ENCODE measurements at regions not wholly inside any gene's neighbourhood (a gene's known extent, or its start where the extent isn't known, plus 50 kb on each side); places are given as distances from the start of the nearest gene placed in this dataset.

DNA sequence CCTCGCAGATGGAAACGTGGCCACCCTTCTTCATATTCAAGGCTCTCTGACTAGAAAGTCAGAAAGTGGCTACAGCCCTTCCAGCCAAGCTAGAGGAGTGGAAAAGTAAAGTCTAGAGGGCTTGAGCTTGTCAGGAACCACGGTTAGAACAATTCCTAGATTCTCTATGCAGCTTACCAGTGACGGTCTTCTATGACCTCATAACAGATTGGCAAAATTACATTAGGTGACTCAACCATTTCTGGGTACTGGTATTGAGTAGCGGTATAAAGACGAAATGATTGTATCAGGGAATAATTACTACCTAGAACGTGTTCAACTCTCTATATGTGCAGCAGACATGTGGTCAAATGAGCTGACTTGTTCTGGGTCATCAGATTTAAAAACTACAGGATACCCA is 155.0 kb upstream of the RUNX1 start:
- Mint-ChIP-seq H3K27me3 (ENCODE audit: unreplicated experiment) (peaks cover 3% of the 10 kb centered on the region), H3K36me3 (ENCODE audit: unreplicated experiment) (no peaks in the 10 kb centered on the region), H3K9me3 (ENCODE audit: unreplicated experiment) (no peaks in the 10 kb centered on the region), H3K4me3 (ENCODE audit: unreplicated experiment) (no peak overlapping the region), H3K4me1 (ENCODE audit: low read depth, unreplicated experiment) (no peaks in the 10 kb centered on the region), H3K27ac (ENCODE audit: unreplicated experiment) (no peak overlapping the region)
- DNase-seq = no peak
- TF ChIP-seq, protein P1, sequence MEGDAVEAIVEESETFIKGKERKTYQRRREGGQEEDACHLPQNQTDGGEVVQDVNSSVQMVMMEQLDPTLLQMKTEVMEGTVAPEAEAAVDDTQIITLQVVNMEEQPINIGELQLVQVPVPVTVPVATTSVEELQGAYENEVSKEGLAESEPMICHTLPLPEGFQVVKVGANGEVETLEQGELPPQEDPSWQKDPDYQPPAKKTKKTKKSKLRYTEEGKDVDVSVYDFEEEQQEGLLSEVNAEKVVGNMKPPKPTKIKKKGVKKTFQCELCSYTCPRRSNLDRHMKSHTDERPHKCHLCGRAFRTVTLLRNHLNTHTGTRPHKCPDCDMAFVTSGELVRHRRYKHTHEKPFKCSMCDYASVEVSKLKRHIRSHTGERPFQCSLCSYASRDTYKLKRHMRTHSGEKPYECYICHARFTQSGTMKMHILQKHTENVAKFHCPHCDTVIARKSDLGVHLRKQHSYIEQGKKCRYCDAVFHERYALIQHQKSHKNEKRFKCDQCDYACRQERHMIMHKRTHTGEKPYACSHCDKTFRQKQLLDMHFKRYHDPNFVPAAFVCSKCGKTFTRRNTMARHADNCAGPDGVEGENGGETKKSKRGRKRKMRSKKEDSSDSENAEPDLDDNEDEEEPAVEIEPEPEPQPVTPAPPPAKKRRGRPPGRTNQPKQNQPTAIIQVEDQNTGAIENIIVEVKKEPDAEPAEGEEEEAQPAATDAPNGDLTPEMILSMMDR (IDR thresholded peaks at IDR 0.05; ENCODE audit: partially characterized antibody, unreplicated experiment) = no peak

DNA sequence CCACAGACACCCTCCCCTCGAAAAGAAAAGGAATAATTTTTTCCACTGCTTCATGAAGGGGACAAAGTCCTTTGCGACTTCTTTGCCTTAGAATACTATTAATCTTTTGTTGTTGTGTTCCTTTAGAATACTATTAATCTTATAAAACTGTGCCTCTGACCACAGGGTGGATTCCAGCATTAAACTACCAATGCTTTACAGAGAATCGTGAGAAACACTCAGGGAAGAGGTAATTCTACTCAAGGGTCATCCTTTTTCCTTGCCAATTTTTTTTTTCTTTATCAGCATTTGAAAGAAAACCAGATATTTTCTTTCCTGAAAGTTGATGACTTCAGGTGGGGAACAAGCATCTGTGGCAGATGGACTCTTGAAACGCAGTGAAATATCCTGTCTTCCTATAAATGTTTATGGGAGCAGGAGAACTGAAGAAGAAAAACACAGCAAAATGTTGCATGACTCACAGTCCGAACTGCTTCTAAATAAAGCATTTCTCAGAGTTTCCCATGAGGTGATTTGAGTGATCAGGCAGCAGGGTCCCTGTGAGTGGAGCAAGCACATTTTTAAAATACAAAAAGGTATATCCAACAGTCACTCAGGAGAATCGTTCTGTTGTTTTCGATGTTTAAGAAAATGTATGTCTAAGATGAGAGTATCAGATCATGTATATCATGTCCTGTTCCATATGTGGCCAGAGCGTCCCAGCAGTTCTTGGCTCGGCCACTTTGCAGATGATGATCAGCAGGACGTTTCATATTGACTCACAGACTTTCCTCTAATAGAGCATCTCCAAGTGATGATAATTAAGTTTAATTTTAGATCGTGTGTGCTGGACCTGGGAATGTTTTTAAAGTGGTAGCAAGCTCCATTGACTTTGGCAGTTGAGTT is 154.2 kb upstream of the RUNX1 start:
- no peaks in the 10 kb centered on the region for H3K4me1 Mint-ChIP-seq (ENCODE audit: low read depth, unreplicated experiment)
- TF ChIP-seq, protein P1 (IDR thresholded peaks at IDR 0.05; ENCODE audit: partially characterized antibody, unreplicated experiment) = no peak
- DNase-seq = no peak
- no peaks in the 10 kb centered on the region for H3K9me3 Mint-ChIP-seq (ENCODE audit: unreplicated experiment)
- H3K36me3 Mint-ChIP-seq (ENCODE audit: unreplicated experiment) = no peaks in the 10 kb centered on the region
- peaks cover 3% of the 10 kb centered on the region for H3K27me3 Mint-ChIP-seq (ENCODE audit: unreplicated experiment)
- H3K27ac Mint-ChIP-seq (ENCODE audit: unreplicated experiment) = no peak overlapping the region
- H3K4me3 Mint-ChIP-seq (ENCODE audit: unreplicated experiment) = no peak overlapping the region

DNA sequence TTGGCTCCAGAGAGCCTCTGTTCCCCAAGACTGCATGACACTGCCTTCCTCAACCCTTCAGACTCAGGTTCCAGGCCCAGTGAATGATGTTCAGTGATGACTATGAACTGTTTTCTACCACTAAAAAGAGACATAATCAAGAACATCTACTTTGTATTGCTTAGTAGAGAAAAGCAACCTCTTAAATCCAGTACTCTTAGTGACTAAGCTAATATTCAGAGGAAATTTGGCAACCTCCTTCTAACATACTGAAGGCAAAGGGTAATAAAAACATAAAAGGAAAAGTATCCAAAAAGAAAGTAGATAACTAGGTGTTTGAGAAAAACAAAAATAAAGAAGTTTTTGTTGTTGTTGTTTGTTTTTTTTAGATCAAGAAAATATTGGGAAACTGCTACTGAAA is 153.3 kb upstream of the RUNX1 start:
- peaks cover 3% of the 10 kb centered on the region for H3K27me3 Mint-ChIP-seq (ENCODE audit: unreplicated experiment)
- no peak for DNase-seq
- H3K4me1 Mint-ChIP-seq (ENCODE audit: low read depth, unreplicated experiment) = no peaks in the 10 kb centered on the region
- H3K36me3 Mint-ChIP-seq (ENCODE audit: unreplicated experiment) = no peaks in the 10 kb centered on the region
- no peak overlapping the region for H3K27ac Mint-ChIP-seq (ENCODE audit: unreplicated experiment)
- no peak overlapping the region for H3K4me3 Mint-ChIP-seq (ENCODE audit: unreplicated experiment)
- H3K9me3 Mint-ChIP-seq (ENCODE audit: unreplicated experiment) = no peaks in the 10 kb centered on the region
- TF ChIP-seq, protein P1 (IDR thresholded peaks at IDR 0.05; ENCODE audit: partially characterized antibody, unreplicated experiment) = no peak

DNA sequence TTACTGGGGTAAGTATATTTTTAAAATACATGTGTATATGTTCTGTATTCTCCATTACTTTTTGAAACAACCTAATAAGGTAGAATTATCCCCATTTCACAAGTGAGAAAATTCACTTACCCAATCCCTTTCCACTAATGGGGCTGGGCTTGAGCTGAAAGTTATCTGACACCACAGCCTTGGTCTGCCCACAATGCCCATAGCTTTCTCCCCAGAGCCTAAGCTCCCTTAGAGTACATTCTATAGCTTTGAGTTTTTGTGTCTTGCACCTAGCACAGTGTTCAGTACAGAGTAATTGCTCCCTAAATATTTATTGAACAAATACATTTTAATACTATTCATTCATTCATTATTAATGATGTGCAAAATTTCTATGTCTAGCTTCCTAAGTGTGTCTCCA is 152.7 kb upstream of the RUNX1 start:
- Mint-ChIP-seq H3K4me3 (ENCODE audit: unreplicated experiment) (no peak overlapping the region), H3K4me1 (ENCODE audit: low read depth, unreplicated experiment) (no peaks in the 10 kb centered on the region), H3K27ac (ENCODE audit: unreplicated experiment) (no peak overlapping the region), H3K9me3 (ENCODE audit: unreplicated experiment) (no peaks in the 10 kb centered on the region), H3K27me3 (ENCODE audit: unreplicated experiment) (peaks cover 3% of the 10 kb centered on the region), H3K36me3 (ENCODE audit: unreplicated experiment) (no peaks in the 10 kb centered on the region)
- no peak for DNase-seq
- TF ChIP-seq, protein P1 (IDR thresholded peaks at IDR 0.05; ENCODE audit: partially characterized antibody, unreplicated experiment) = no peak

DNA sequence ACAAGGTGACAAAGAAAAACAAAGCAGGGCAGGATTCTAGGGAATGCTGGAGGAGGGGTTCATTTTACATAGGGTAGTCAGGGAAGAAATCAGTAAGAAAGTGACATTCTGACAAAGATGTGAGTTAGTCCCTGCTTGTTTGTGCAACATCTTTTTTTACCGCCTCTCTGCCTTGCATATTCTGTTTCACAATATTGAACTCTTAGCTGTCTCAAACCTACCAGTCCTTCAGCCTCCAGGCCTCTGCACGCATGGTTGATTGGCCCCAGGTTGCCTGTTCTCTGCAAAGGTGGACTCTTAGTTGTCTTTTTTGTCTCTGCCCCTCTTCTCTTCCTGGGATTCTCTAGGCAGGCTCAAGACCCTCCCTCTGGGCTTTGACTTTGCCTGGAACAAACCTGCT is 152.2 kb upstream of the RUNX1 start:
- H3K4me1 Mint-ChIP-seq (ENCODE audit: low read depth, unreplicated experiment) = no peaks in the 10 kb centered on the region
- no peak overlapping the region for H3K27ac Mint-ChIP-seq (ENCODE audit: unreplicated experiment)
- no peaks in the 10 kb centered on the region for H3K36me3 Mint-ChIP-seq (ENCODE audit: unreplicated experiment)
- TF ChIP-seq, protein P1 (IDR thresholded peaks at IDR 0.05; ENCODE audit: partially characterized antibody, unreplicated experiment) = no peak
- H3K4me3 Mint-ChIP-seq (ENCODE audit: unreplicated experiment) = no peak overlapping the region
- DNase-seq = no peak
- H3K27me3 Mint-ChIP-seq (ENCODE audit: unreplicated experiment) = peaks cover 3% of the 10 kb centered on the region
- H3K9me3 Mint-ChIP-seq (ENCODE audit: unreplicated experiment) = no peaks in the 10 kb centered on the region
